ENCODE measurements at regions not wholly inside any gene's neighbourhood (a gene's known extent, or its start where the extent isn't known, plus 50 kb on each side); places are given as distances from the start of the nearest gene placed in this dataset.
"Not testable (repeated sequence)": the region's sequence is repeated elsewhere in the genome, so short reads cannot be mapped to it uniquely, and the experiment has no call there.

DNA sequence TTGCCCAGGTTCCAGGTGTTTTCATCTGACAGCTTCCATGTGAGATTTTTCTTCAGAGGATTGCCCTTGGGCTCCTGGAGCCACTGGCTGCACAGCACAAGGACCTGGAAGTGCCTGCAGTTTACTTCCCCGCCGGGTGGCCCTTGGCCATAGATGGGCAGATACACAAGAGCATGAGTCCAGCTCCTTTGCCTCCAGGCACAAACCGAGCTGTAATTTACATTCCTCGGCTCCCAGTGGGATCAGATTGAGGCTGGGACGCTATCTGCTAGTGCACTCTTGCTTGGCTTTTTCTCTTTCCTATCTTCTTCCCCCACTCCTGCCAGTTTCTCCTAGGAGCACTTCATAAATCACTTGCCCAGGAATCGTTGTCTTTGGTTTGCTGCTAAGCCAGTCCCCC is 85.4 kb upstream of the RALY start:
- DNase-seq: no peak

DNA sequence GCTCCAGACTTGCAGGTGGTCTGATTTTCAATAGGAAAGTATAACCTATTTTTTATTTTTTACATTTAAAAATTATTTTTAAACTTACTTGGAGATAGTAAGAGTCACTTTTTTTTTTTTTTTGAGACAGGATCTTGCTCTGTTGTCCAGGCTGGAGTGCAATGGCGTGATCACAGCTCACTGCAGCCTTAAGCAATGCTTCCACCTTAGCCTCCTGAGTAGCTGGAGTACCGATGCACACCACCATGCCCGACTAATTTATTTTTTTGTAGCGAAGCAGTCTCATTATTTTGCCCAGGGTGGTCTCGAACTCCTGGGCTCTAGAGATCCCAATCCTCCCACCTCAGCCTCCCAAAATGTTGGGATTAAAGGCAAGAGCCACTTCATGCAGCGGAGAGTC is 84.8 kb upstream of the RALY start:
- no peak for DNase-seq

DNA sequence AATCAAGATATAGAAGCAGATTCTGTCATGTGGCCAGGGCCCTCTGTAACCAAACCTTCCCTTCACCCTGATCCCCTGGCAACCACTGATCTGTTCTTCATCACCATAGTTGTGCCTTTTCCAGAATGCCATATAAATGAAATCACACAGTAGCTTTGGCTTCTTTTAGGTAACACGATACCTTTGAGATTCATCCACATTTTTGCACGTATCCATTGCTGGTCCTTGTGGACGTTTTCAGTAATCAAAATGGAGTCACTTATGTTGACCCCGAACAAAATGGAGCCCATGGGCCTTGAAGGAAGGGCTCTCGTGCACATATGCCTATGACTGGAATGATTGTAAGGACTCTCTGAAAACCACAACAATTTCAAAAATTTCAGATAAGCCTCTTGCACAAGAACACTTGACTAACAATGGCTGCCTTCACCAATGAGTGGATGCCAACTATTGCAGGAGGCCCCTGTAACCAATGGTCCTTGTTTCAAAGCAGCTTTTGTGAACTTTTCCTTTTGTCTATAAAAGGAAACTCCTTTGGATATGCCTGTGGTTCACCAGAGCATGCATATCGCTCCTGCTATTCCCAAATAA is 84.3 kb upstream of the RALY start:
- DNase-seq: no peak

DNA sequence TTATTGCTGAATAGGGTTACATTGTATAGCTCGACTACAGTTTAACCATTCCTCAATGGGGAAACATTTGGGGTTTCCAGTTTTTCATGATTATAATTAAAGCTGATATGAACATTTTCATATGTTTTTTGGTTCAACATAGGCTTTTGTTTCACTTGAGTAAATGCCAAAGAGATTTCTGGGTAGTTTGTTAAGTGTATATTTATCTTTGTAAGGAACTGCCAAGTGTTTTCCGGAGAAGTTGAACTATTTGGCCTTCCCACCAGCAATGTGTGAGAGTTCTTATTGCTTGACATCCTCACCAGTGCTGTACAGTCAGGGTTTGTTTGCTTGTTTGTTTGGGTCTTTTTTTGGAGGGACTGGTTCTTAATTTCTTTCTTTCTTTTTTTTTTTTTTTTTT is 83.7 kb upstream of the RALY start:
- DNase-seq: no peak

DNA sequence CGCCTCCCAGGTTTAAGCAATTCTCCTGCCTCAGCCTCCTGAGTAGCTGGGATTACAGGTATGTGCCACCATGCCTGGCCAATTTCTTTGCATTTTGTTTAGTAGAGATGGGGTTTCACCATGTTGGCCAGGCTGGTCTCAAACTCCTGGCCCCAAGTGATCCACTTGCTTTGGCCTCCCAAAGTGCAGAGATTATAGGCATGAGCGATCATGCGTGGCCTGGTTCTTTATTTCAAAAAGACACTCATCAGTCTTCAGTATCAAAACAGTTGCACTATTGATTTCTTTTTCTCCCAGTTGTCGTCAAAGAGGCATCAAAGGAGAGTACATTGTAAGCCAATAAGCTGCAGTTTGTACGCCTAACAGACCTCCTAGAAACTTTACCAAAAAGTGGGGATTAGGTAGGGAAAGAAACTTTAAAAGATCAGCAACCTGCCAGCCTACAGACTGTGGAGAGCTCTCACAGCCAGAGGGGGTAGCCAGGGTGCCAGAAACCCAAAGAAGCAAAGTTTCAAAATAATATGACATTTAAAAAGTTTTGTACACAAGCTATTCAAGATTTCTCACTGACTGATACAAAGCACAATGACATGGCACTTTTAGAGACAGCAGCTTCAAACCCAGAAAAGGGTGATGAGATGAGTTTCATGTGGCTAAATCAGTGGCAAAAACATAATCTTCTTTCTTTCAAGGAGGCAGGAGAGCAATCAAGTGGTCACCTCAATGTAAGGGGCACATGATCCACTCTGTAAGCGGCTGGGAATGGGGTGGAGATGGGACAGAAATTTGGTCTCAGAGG is 83.0 kb upstream of the RALY start:
- DNase-seq: no peak

DNA sequence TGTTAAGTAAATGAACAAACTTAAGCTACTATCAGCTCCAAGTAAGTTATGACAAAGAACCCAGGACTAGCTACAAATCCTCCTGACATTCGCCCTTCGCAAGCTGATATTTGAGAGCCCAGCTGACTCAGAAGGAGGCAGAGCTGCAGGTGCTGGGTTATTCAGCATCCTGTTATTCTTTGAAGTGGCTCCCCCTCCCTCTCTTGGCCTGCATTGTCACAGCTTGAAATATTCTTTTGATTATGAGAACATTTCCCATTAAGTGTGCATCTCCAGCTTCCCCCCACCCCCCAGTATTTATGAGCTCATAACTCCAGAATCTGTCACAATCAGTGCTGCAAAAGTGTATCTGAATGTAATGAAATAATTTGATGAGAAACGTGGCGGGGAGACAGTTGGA is 78.8 kb upstream of the RALY start:
- no peak for DNase-seq

DNA sequence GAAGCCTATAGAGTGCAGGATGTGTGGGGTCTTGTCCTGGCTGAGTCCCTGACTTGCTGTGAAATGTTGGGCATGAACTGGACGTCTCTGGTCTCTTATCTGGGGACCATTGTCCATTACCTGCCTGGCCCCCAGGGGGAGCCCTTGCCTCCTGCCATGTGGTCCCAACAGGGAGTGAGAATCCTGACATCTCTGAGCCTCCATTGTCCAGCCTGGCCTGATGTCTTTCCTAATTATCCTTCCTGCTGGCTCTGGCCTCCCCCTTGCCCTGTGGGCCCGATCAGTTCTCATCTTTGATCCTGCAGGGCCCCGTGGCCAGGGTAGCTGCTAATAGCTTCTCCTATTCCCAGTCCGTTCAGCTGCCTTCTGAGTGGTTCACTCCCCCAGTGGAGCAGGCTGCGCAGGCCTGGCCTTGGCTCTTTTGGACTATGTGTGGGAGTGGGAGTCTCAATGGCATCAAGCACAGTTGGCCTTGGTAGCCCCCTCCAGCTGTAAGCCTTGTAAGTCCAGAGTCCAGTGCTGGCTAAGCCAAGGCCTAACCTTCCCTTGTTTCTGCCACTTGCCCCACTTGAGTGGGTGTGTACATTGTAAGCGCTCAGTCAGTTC is 77.9 kb upstream of the RALY start:
- no peak for DNase-seq

DNA sequence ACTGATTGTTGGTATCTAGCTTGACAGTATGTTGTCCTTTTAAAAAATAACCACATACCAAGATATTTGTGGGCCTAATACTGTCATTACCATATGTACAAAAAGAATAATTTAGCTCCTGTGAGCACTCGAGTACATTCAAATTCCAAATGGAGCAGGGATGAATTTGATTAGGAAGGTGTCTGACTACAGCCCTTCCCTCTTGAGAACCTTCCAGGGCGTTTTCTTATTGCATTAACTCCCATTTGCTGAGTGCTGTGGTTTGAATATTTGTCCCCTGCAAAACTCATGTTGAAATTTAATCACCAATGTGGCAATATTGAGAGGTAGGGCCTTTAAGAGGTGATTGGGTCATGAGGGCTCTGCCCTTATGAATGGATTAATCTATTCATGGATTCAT is 76.9 kb upstream of the RALY start:
- no peak for DNase-seq

DNA sequence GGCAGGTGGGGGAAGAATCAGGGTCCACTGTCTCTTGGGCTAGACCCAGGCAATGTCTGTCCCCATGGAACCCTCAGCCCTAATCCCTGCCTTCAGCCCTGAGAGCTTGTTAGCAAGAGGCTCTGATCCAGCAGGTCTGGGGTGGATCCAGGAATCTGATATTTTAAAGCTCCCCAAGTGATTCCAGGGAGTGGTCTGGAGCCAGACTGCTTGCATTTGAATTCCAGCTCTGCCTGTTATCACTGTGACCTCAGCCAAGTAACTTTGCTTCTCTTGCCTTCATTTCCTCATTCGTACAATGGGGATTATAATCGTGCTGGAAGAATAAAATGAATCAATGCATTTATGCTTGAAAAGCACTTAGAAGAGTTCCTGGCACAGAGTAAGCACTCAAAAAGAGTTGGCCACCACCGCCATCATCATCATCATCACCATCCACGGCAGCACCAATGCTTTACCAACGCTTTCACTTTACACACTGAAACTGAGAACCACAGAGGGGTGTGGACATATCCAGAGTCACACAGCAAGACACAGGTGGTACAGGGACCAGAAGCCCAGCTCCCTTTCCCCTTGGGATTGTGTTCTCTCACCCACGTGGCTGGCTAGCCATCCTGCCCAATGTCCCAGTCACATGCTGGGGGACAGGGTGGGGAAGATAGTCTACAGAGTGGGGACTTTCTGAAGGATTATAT is 75.7 kb upstream of the RALY start:
- DNase-seq: no peak

DNA sequence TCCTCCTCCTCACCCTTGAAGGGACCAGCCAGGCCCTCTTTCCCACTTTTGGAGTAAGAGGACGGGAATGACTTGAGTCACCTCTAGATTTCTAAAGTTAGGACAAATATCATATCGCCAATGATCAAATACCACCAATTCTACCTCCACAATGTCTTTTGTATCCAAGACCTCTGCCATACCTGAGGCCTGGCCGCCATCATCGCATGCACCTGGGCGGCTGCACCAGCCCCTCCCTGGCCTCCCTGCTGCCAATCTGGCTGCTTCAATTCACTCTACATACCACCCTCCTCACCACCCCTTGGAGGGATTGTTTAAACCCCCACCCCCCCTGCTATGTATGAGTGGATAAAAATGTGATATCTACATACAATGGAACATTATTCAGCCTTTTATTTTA is 75.0 kb upstream of the RALY start:
- DNase-seq: no peak

DNA sequence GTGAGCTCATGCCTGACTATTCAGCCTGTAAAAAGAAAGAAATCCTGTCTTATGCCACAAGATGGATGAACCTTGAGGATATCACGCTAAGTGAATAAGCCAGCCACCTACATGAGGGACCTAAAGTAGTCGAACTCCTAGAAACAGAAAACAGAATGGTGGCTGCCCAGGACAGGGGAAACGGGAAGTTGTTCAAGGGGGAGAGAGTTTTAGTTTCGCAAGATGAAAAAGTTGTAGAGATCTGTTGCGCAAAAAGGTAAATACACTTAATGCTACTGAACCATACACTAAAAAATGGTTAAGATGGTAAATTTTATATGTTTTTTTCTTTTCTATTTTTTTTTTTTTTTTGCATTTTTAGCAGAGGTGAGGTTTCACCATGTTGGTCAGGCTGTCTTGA is 74.1 kb upstream of the RALY start:
- DNase-seq: no peak

DNA sequence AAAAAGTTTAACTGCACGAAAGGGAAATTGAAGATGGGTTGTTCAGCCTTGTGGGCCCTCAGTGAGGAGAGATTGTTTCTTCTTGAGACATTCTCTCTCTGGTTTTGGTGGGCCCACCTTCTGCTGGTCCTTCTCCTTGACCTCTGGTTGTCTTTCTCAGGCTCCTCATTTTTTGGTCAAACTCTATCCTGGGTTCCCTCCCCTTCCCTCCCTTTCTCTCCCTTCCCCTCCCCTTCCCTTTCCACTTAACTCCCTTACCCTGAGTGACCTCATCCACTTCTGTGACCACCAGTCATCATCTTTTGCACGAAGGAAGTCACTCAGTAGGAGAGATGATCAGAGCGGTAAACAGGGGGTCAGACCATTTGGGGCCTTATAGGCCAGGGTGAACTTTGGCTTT is 71.5 kb upstream of the RALY start:
- no peak for DNase-seq

DNA sequence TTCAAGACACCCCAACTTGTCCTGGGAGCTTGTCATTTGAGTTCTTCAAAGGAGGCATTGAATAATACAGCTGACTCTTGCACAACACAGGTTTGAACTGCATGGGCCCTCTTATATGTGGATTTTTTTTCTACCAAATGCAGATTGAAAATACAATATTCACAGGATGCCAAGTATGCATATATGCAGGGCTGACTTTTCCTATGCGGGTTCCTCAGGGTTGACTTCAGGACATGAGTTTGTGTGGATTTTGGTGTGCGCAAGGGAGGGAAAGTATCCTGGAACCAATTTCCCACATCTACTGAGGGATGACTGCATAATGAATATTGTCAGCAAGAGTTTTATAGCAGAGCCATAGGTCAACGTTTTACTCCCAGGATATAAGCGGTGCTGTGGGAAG is 70.0 kb upstream of the RALY start:
- no peak for DNase-seq

DNA sequence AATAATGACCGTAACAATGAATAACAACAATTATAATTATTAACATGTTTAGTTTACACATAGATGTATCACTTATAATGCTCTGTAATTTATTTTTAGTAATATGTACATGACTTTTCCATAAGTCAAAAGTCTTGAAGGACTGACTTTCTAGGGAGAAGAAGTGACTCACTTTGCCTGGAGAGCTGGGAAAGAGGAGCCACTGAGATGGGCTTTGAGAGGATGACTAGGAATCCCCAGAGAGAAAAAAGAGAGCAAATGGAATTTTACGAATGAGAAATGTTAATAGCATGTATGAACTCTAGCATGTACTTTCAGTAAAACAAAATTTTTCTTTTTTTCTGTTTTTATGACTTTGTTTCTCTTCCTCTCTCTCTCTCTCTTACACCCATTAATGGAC is 67.8 kb upstream of the RALY start:
- no peak for DNase-seq

DNA sequence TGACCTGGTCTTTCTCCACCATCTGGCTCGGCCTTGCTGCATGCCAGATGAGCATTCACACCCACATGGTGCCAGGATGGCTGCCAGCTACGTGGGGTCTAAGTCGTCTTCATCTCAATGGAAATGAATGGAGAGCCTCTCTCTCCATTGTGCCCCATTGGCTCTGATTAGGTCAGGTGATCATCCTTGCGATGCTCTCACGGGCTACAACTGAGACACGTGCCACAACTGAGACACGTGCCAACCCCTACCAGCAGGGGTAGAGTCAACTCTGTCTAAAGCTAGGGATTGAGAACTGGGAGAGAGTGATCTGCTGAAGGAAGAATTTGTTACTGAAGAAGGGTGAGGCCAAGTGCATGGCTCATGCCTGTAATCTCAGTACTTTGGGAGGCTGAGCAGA is 67.3 kb upstream of the RALY start:
- no peak for DNase-seq

DNA sequence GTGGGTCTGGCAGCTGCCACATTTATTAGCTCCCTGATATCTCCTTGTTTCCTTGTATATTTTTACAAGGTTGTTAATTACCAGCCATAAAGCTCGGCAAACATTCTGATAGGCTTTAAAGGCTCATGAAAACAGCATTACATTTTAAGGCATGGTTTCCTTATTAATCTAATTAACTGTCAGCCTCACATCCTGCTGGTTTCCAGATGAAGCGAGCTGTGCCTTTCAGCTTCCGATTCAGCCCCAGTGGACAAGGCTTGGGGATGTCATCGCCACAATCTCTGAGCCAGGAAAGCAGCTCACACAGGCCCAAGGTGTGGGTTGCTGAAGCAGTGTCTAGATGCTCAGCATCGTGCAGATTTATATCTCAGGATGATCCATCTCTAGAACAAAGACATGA is 66.0 kb upstream of the RALY start:
- DNase-seq: no peak

DNA sequence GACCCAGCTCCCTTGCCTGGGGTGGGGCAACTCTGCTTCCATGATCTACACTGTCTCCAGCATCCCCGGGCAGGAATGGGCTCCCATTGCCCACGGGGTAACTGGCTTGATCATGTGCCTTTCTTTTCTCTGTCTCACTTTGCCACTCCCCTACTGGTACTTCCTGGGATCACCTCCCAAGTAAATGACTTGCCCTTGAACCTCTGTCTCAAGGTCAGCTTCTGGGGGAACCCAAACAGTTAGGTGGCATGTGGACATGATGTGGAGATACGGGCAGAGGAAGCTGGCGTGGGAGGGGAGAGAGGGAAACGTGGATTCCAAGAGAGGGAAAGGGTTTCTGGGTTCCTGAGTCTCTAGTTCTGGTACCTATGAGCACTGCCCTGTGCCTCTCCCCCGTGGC is 63.8 kb upstream of the RALY start:
- no peak for DNase-seq

DNA sequence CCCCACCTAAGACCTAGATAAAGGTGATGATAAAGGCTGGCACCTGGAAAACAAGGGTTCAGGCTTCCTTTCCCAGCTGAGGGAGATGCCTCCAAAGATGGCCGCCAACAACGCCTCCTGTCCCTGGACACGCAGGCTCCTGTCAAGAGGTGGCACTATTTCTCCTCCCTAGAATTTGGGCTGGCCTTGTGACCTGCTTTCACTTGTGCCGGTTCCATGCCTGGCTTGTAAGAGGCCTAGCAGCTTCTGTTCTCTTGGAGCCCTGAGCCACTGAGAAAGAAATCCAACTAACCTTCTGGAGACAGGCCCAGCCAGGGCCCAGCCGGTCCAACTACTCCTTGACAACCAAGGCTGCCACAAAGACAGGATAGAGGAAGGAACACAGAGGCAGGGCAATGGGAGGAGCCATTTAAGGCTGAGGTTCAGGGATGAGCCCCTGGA is 60.2 kb upstream of the RALY start:
- peak; percentile 30 for DNase-seq

DNA sequence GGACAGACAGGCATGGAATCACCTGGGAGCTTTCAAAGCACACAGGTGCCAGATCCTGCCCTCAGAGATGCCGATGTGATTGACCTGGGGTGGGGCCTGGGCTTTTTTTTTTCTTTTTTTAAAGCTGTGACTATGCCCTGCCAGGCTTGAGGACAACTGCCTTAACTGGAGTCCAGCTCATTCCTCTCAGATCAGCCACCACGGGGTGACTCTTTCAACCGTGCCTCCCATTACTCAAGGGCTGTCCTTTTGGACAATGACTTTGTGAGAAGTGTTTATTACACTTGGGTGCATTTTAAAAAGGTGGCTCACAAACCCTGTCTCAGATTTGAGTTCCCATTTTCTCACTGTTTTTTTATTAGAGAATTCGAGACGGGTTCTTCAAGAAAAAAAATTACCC is 57.1 kb upstream of the RALY start:
- DNase-seq: no peak

DNA sequence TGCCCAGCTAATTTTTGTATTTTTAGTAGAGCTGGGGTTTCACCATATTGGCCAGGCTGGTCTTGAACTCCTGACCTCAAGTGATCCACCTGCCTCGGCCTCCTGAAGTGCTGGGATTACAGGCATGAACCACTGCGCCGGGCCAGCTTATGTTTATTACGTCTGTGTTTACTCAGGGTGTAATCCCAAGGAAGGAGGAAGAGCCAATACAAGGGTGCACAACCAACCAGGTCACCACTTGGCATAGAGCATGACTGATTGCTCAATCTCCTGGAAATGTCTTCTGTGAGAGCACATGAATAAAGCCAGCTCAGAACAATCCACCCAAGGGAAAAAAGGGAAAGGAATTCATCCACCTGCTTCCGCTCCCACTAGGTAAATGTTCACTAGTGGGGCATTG is 54.7 kb upstream of the RALY start:
- not testable (repeated sequence) for DNase-seq

DNA sequence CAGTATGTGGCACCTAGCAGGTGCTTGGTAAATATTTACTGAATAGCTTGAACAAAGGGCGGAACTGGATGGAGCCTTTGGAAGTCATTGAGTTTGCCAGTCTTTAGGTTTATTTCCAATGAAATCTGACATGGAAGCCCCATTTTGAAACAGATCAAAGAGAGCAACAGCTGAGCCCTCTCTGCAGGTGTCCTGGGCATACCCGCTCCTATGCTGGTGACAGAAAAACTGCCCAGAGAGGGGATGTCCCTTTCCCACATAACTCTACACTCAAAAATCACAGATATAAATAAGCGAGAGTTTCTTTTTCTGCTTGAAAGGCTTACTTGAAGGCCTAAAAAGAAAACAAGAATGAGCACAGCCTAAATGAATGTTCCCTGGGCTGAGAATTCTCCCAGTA is 53.0 kb upstream of the RALY start:
- no peak for DNase-seq

Data from NCI-H1105 (cell line).